Testis (tissue), 2 donors: ENCODE measurements at regions not wholly inside any gene's neighbourhood (a gene's known extent, or its start where the extent isn't known, plus 50 kb on each side); places are given as distances from the start of the nearest gene placed in this dataset.

Experiments used
- DNase-seq: peaks from one replicate; pipeline ENCODE4 v3.0.0-alpha.2; 2019
- H3K27ac ChIP-seq, 2 donors: fragments of 200-600 bp; sonication (generic); one replicate each; pipeline ENCODE4 v1.5.1; 2019
- H3K27me3 ChIP-seq: fragments of 200-600 bp; sonication (generic); one replicate; pipeline ENCODE4 v1.5.1; 2019
- H3K36me3 ChIP-seq: fragments of 200-600 bp; sonication (generic); one replicate; pipeline ENCODE4 v1.5.1; 2017; ENCODE audit warnings: low read depth; ENCODE audit errors: missing control alignments
- H3K4me1 ChIP-seq: fragments of 200-600 bp; sonication (generic); one replicate; pipeline ENCODE4 v1.5.1; 2019
- H3K4me3 ChIP-seq, 2 donors: fragments of 200-600 bp; sonication (generic); one replicate each; pipeline ENCODE4 v1.5.1; 2017 to 2019
- H3K9me3 ChIP-seq: fragments of 200-600 bp; sonication (generic); one replicate; pipeline ENCODE4 v1.5.1; 2017
- POLR2A ChIP-seq: fragments of 450-650 bp; IDR thresholded peaks from one replicate; pipeline ENCODE4 v1.6.1; 2017; ENCODE audit warnings: antibody characterized with exemption, mild to moderate bottlenecking, moderate library complexity
- WGBS, 2 donors: methylation state at CpG; one replicate each; pipeline ENCODE4 v1.1.5; 2018; 5-methylcytosine and 5-hydroxymethylcytosine counted together
- intact Hi-C: fragments of 100-400 bp; cut with DNase I; formaldehyde crosslinking; loops from one replicate; pipeline ENCODE4 v1.15.1; 2023; ENCODE audit warnings: low total_unique reads
- TF ChIP-seq, protein P1 (sequence below), 3 experiments: fragments of 450-650 bp in 2 of 3; fragments of 200-600 bp in 1 of 3; sonication (generic) in 1 of 3; IDR thresholded peaks; one replicate each; pipeline ENCODE4 v1.5.1; 2016 to 2019; ENCODE audit warnings: antibody characterized with exemption in 3 of 3, mild to moderate bottlenecking in 2 of 3, moderate library complexity in 1 of 3

DNA sequence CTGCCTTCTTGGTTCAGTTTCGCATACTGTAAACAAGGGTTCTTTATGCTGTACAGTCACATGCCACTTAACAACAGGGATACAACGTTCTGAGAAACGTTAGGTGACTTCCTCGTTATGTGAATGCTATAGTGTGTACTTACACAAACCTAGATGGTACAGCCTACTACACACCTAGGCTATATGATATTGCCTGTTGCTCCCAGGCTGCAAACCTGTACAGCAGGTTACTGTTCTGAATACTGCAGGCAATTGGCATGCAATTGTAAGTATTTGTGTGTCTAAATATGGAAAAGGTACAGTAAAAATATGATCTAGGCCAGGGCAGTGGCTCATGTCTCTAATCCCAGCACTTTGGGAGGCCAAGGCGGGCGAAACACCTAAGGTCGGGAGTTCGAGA is 85.7 kb upstream of the PRDM11 start:
- H3K9me3 ChIP-seq: no peaks in the 10 kb centered on the region
- H3K27me3 ChIP-seq: no peaks in the 10 kb centered on the region
- no peak overlapping the region for H3K27ac ChIP-seq
- intact Hi-C loops: no loop called here
- no peak overlapping the region for H3K4me3 ChIP-seq
- 87 to 95% methylated on average over 8 of the region's 8 CpGs for WGBS, 2 donors
- TF ChIP-seq, protein P1, sequence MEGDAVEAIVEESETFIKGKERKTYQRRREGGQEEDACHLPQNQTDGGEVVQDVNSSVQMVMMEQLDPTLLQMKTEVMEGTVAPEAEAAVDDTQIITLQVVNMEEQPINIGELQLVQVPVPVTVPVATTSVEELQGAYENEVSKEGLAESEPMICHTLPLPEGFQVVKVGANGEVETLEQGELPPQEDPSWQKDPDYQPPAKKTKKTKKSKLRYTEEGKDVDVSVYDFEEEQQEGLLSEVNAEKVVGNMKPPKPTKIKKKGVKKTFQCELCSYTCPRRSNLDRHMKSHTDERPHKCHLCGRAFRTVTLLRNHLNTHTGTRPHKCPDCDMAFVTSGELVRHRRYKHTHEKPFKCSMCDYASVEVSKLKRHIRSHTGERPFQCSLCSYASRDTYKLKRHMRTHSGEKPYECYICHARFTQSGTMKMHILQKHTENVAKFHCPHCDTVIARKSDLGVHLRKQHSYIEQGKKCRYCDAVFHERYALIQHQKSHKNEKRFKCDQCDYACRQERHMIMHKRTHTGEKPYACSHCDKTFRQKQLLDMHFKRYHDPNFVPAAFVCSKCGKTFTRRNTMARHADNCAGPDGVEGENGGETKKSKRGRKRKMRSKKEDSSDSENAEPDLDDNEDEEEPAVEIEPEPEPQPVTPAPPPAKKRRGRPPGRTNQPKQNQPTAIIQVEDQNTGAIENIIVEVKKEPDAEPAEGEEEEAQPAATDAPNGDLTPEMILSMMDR (IDR thresholded peaks at IDR 0.05): no peak
- TF ChIP-seq POLR2A: no peak
- no peaks in the 10 kb centered on the region for H3K36me3 ChIP-seq
- no peak for DNase-seq
- no peaks in the 10 kb centered on the region for H3K4me1 ChIP-seq

DNA sequence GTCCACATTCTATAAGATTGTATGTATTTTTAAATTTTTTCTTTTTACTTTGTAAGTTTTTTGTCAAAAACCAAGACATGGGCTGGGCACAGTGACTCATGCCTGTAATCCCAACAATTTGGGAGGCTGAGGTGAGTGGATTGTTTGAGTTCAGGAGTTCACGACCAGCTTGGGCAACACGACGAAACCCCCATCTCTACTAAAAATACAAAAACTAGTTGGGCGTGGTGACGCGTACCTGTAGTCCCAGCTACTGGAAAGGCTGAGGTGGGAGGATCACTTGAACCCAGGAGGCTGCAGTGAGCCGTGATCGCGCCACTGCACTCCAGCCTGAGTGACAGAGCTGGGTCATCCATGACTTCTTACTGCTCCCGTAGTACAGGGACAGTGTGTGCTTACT is 84.8 kb upstream of the PRDM11 start:
- no peak overlapping the region for H3K4me3 ChIP-seq
- no peaks in the 10 kb centered on the region for H3K36me3 ChIP-seq
- 88 to 94% methylated on average over 10 of the region's 10 CpGs for WGBS, 2 donors
- no peak overlapping the region for H3K27ac ChIP-seq
- H3K27me3 ChIP-seq: no peaks in the 10 kb centered on the region
- H3K4me1 ChIP-seq: no peaks in the 10 kb centered on the region
- TF ChIP-seq, protein P1 (IDR thresholded peaks at IDR 0.05): no peak
- no peak for TF ChIP-seq POLR2A
- intact Hi-C loops: no loop called here
- DNase-seq: no peak
- H3K9me3 ChIP-seq: no peaks in the 10 kb centered on the region

DNA sequence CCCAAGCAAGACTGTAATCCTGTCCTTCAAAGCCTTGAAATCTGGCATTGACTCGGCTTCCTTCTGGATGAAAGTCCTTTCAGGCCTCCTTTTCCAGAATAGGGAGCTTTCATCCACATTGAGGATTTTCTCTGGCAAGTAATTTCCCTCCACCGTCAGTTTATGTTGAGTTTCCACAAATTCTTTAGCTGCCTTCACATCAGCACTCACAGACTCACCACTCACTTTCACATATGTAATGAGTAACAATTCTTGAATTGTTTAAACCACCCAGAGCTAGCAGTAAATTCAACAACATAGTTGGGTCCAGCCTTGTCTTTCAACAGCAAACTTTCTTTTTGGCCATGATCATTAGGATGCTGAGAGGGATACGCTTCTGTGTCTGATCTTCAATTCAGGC is 84.3 kb upstream of the PRDM11 start:
- intact Hi-C loops: no loop called here
- Histone ChIP-seq H3K27me3 (no peaks in the 10 kb centered on the region), H3K36me3 (no peaks in the 10 kb centered on the region), H3K4me1 (no peaks in the 10 kb centered on the region), H3K9me3 (no peaks in the 10 kb centered on the region), H3K27ac (no peak overlapping the region), H3K4me3 (no peak overlapping the region)
- TF ChIP-seq POLR2A: no peak
- TF ChIP-seq, protein P1 (IDR thresholded peaks at IDR 0.05): no peak
- no peak for DNase-seq
- 86 to 91% methylated on average over 3 of the region's 3 CpGs for WGBS, 2 donors

DNA sequence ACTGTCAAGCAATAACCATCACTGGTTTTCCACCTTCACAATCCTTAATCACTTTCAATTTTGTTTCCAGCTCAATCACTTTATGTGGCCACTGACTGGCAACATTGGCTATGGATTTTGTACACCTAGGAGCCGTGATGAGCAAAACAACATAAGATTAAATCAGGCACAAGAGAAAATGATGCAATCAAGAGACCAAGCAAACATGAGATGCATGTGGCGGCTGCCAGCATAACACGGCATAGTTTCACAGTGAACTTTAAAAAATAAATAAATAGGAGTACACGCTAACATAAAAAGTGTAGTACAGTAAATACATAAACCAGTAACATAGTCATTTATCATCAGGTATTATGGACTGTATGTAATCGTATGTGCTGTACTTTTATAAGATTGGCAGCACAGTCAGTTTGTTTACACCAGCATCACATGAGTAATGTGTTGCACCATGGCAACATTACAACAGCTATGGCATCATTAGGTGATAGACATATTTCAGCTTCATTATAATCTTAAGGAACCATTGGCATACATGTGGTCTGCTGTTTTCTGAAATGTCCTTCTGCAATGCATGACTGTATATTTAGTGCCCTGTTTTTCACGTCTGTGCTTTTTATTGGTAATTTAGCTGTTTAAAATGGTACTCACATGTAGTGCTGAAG is 83.3 kb upstream of the PRDM11 start:
- intact Hi-C loops: no loop called here
- Histone ChIP-seq H3K4me1 (no peaks in the 10 kb centered on the region), H3K4me3 (no peak overlapping the region), H3K27ac (no peak overlapping the region), H3K36me3 (no peaks in the 10 kb centered on the region), H3K27me3 (no peaks in the 10 kb centered on the region), H3K9me3 (no peaks in the 10 kb centered on the region)
- no peak for DNase-seq
- WGBS, 2 donors: 94 to 97% methylated on average over 6 of the region's 6 CpGs
- TF ChIP-seq POLR2A: no peak
- TF ChIP-seq, protein P1 (IDR thresholded peaks at IDR 0.05): no peak

DNA sequence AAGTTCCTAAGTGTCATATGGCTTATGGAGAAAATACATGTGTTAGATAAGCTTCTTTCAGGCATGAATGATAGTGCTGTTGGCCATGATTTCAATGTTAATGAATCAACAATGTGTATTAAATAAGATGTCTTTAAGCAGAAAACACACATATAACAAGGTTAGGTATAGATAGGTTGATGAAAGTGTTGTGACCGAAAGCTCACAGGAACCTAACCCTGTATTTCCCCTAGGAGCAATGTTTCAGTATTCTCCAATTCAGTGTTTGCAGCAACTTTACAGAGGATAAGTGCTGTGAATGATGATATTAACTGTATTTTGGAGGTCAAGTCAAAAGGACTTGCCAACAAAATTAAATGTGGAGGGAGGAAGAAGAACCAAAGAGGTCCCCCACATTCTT is 82.8 kb upstream of the PRDM11 start:
- H3K27ac ChIP-seq: no peak overlapping the region
- WGBS, 2 donors: 92 to 100% methylated on average over 1 of the region's 1 CpG

More for the DNA sequence above, 82.8 kb upstream of the PRDM11 start:
- Histone ChIP-seq H3K27me3 (no peaks in the 10 kb centered on the region), H3K36me3 (no peaks in the 10 kb centered on the region), H3K4me3 (no peak overlapping the region), H3K9me3 (no peaks in the 10 kb centered on the region), H3K4me1 (no peaks in the 10 kb centered on the region)
- no peak for DNase-seq
- intact Hi-C loops: no loop called here
- TF ChIP-seq, protein P1 (IDR thresholded peaks at IDR 0.05): no peak
- no peak for TF ChIP-seq POLR2A
